Sigmoid colon (tissue), 6 donors: ENCODE measurements at regions not wholly inside any gene's neighbourhood (a gene's known extent, or its start where the extent isn't known, plus 50 kb on each side); places are given as distances from the start of the nearest gene placed in this dataset.

Source experiments
- DNase-seq: peaks from one replicate; pipeline ENCODE4 v3.0.0-alpha.2; 2019
- H3K27ac ChIP-seq, 4 donors: fragments of 200-600 bp; sonication (generic); one replicate each; pipeline ENCODE4 v1.5.1; 2016 to 2019; ENCODE audit warnings: mild to moderate bottlenecking in 1 of 4
- H3K27me3 ChIP-seq, 3 donors: fragments of 200-600 bp; sonication (generic); one replicate each; pipeline ENCODE4 v1.5.1; 2019; ENCODE audit warnings: mild to moderate bottlenecking in 1 of 3
- H3K36me3 ChIP-seq, 4 donors: fragments of 200-600 bp; sonication (generic); one replicate each; pipeline ENCODE4 v1.5.1; 2016 to 2019
- H3K4me1 ChIP-seq, 4 donors: fragments of 200-600 bp; sonication (generic); one replicate each; pipeline ENCODE4 v1.5.1; 2017 to 2019
- H3K4me3 ChIP-seq, 4 donors: fragments of 200-600 bp; sonication (generic); one replicate each; pipeline ENCODE4 v1.5.1; 2017 to 2019; ENCODE audit warnings: mild to moderate bottlenecking in 2 of 4, moderate library complexity in 1 of 4
- H3K9me3 ChIP-seq, 4 donors: fragments of 200-600 bp in 3 of 4; sonication (generic) in 3 of 4; one replicate each; pipeline versions ENCODE4 v1.5.1 to v1.6.1; 2013 to 2019
- CTCF ChIP-seq, 4 experiments: fragments of 450-650 bp in 3 of 4; fragments of 200-600 bp in 1 of 4; IDR thresholded peaks; one replicate each; pipeline ENCODE4 v1.5.1; 2016 to 2019; ENCODE audit warnings: antibody characterized with exemption in 4 of 4, mild to moderate bottlenecking in 3 of 4, moderate library complexity in 2 of 4
- EP300 ChIP-seq, 4 donors: sonication (generic); formaldehyde crosslinking; IDR thresholded peaks; one replicate each; pipeline ENCODE4 v1.6.1; 2017; ENCODE audit warnings: antibody characterized with exemption in 4 of 4
- POLR2A ChIP-seq, 2 donors: fragments of 450-650 bp; IDR thresholded peaks; one replicate each; pipeline ENCODE4 v1.6.1; 2016; ENCODE audit warnings: antibody characterized with exemption in 2 of 2, mild to moderate bottlenecking in 2 of 2, moderate library complexity in 2 of 2
- POLR2AphosphoS5 ChIP-seq, 4 donors: sonication (generic); formaldehyde crosslinking; IDR thresholded peaks; one replicate each; pipeline ENCODE4 v1.6.1; 2017; ENCODE audit warnings: antibody characterized with exemption in 4 of 4
- WGBS, 2 donors: extraction: QIAGEN DNeasy Blood & Tissue Kit; methylation state at CpG; one replicate each; pipeline ENCODE4 v1.1.7; 2013; 5-methylcytosine and 5-hydroxymethylcytosine counted together
- intact Hi-C: fragments of 100-400 bp; cut with DNase I; formaldehyde crosslinking; loops from one replicate; pipeline ENCODE4 v1.15.1; 2023
- donor health status: healthy with polysubstance abuse.
- donor health status: healthy.

- Histone ChIP-seq H3K9me3 (no peaks in the 10 kb centered on the region), H3K27me3 (no peaks in the 10 kb centered on the region), H3K4me1 (peaks cover 0 to 11% (median 5%) of the 10 kb centered on the region in 4 donors), H3K4me3 (no peak overlapping the region), H3K27ac (no peak overlapping the region), H3K36me3 (no peaks in the 10 kb centered on the region)
- 97 to 99% methylated on average over 1 of the region's 1 CpG for WGBS, 2 donors
- TF ChIP-seq POLR2A (IDR thresholded peaks at IDR 0.05) (no peak), POLR2AphosphoS5 (IDR thresholded peaks at IDR 0.05) (no peak), EP300 (IDR thresholded peaks at IDR 0.05) (no peak), CTCF (IDR thresholded peaks at IDR 0.05) (no peak)
- intact Hi-C loops, result no loop called here
- DNase-seq, result no peak
These were observed 265.9 kb downstream of the NEBL start for GRCh38 chr10:20631229-20631628.

- intact Hi-C loops, result no loop called here
- Histone ChIP-seq H3K4me1 (peaks cover 0 to 6% (median 3%) of the 10 kb centered on the region in 4 donors), H3K36me3 (no peaks in the 10 kb centered on the region), H3K4me3 (no peak overlapping the region), H3K27ac (no peak overlapping the region), H3K27me3 (no peaks in the 10 kb centered on the region), H3K9me3 (no peaks in the 10 kb centered on the region)
- WGBS, 2 donors, result 93 to 95% methylated on average over 1 of the region's 1 CpG
- TF ChIP-seq EP300 (IDR thresholded peaks at IDR 0.05) (no peak), POLR2A (IDR thresholded peaks at IDR 0.05) (no peak), CTCF (IDR thresholded peaks at IDR 0.05) (no peak), POLR2AphosphoS5 (IDR thresholded peaks at IDR 0.05) (no peak)
- DNase-seq, result no peak
These were observed 266.9 kb downstream of the NEBL start for GRCh38 chr10:20630092-20630643.

- Histone ChIP-seq H3K4me1 (no peaks in the 10 kb centered on the region), H3K27ac (no peak overlapping the region), H3K27me3 (no peaks in the 10 kb centered on the region), H3K4me3 (no peak overlapping the region), H3K36me3 (no peaks in the 10 kb centered on the region), H3K9me3 (no peaks in the 10 kb centered on the region)
- DNase-seq, result no peak
- TF ChIP-seq EP300 (IDR thresholded peaks at IDR 0.05) (no peak), CTCF (IDR thresholded peaks at IDR 0.05) (no peak), POLR2A (IDR thresholded peaks at IDR 0.05) (no peak), POLR2AphosphoS5 (IDR thresholded peaks at IDR 0.05) (no peak)
- intact Hi-C loops, result no loop called here
- WGBS, 2 donors, result 60 to 75% methylated on average over 3 of the region's 3 CpGs
These were observed 269.1 kb downstream of the NEBL start for GRCh38 chr10:20627946-20628507.

- Histone ChIP-seq H3K36me3 (no peaks in the 10 kb centered on the region), H3K4me3 (no peak overlapping the region), H3K9me3 (no peaks in the 10 kb centered on the region), H3K4me1 (no peaks in the 10 kb centered on the region), H3K27ac (no peak overlapping the region), H3K27me3 (no peaks in the 10 kb centered on the region)
- WGBS, 2 donors, result 9 to 54% methylated on average over 1 of the region's 1 CpG
- TF ChIP-seq EP300 (IDR thresholded peaks at IDR 0.05) (no peak), POLR2A (IDR thresholded peaks at IDR 0.05) (no peak), POLR2AphosphoS5 (IDR thresholded peaks at IDR 0.05) (no peak), CTCF (IDR thresholded peaks at IDR 0.05) (no peak)
- no peak for DNase-seq
- intact Hi-C loops, result no loop called here
These were observed 270.0 kb downstream of the NEBL start for GRCh38 chr10:20627087-20627486.

GRCh38 chr10:20625868-20626267 lies 271.2 kb downstream of the NEBL start:
- DNase-seq, result no peak
- WGBS, 2 donors, result 72 to 86% methylated on average over 1 of the region's 1 CpG

More at GRCh38 chr10:20625868-20626267, 271.2 kb downstream of the NEBL start:
- TF ChIP-seq CTCF (IDR thresholded peaks at IDR 0.05), result no peak
- TF ChIP-seq EP300 (IDR thresholded peaks at IDR 0.05), result no peak
- no peak for TF ChIP-seq POLR2AphosphoS5 (IDR thresholded peaks at IDR 0.05)
- TF ChIP-seq POLR2A (IDR thresholded peaks at IDR 0.05), result no peak
- Histone ChIP-seq H3K27me3 (no peaks in the 10 kb centered on the region), H3K9me3 (no peaks in the 10 kb centered on the region), H3K27ac (no peak overlapping the region), H3K4me3 (no peak overlapping the region), H3K36me3 (no peaks in the 10 kb centered on the region), H3K4me1 (no peaks in the 10 kb centered on the region)
- intact Hi-C loops, result no loop called here
